ENCODE measurements at regions not wholly inside any gene's neighbourhood (a gene's known extent, or its start where the extent isn't known, plus 50 kb on each side); places are given as distances from the start of the nearest gene placed in this dataset.

DNA sequence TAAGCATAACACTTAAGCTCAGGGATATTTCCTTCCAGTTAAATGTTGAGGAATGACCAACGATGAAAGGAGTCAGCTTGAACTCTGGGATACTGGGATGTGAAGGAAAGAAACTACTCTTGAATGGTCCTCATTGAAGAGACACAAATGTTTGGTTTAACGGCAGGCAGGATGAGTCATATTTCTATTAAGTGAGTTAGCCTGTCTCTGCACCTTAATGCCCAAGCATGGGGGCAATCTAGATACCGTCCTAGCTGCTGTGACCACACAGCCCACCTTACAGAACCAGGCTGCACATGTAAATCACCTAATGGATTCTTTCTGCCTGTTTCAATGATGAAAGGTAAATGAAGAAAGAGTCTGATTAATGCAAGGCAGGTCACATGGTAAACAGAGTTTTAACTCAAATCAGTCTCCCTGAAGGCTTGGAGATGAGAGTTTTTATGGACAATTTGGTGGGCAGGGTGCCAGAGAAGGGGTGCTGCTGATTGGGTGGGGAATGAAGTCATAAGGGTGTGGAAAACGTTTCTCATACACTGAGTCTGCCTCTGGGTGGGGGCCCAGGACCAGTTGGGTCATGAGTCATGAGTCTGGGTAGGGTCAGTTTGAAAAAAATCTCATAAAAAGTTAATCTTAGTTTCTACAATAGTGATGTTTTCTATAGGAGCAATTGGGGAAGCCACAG, 144.6 kb upstream of the MMADHC start:
- no peak for TF ChIP-seq EZH2phosphoT487 (IDR thresholded peaks at IDR 0.05; ENCODE audit: insufficient read depth, low read depth)
- no peak for TF ChIP-seq EZH2 (IDR thresholded peaks at IDR 0.05; ENCODE audit: insufficient read depth, poor library complexity, severe bottlenecking)
